Endodermal cell (in vitro differentiated cells): ENCODE measurements at regions not wholly inside any gene's neighbourhood (a gene's known extent, or its start where the extent isn't known, plus 50 kb on each side); places are given as distances from the start of the nearest gene placed in this dataset.
A peak's percentile ranks its signal among the peaks of the same experiment; 100 is the strongest.

Source experiments
- DNase-seq: peaks from one replicate; pipeline ENCODE4 v3.0.0-alpha.2; 2017
- H3K27ac ChIP-seq: 2 replicates; pipeline ENCODE4 v1.5.1; 2013; ENCODE audit warnings: mild to moderate bottlenecking, low read depth, low read length, moderate library complexity
- H3K27me3 ChIP-seq: 2 replicates; pipeline ENCODE4 v1.6.1; 2013; ENCODE audit warnings: mild to moderate bottlenecking, low read length, moderate library complexity; ENCODE audit not compliant: insufficient read depth, control insufficient read depth, poor library complexity, severe bottlenecking
- H3K36me3 ChIP-seq: 2 replicates; pipeline ENCODE4 v1.7.0; 2013; ENCODE audit warnings: mild to moderate bottlenecking, low read length, moderate library complexity; ENCODE audit not compliant: control insufficient read depth, insufficient read depth
- H3K4me1 ChIP-seq: one replicate; pipeline ENCODE4 v1.7.0; 2013; ENCODE audit warnings: low read length; ENCODE audit not compliant: control insufficient read depth, insufficient read depth
- H3K4me3 ChIP-seq: 2 replicates; pipeline ENCODE4 v1.5.1; 2013; ENCODE audit warnings: mild to moderate bottlenecking, low read length, moderate library complexity
- H3K9ac ChIP-seq: 2 replicates; pipeline ENCODE4 v1.6.1; 2013; ENCODE audit warnings: mild to moderate bottlenecking, low read length, moderate library complexity; ENCODE audit not compliant: poor library complexity, severe bottlenecking; ENCODE audit errors: extremely low read depth
- H3K9me3 ChIP-seq: 2 replicates; pipeline ENCODE4 v1.6.1; 2013; ENCODE audit warnings: mild to moderate bottlenecking, low read length, moderate library complexity; ENCODE audit not compliant: control insufficient read depth
- H3K27ac Mint-ChIP-seq: 2 replicates; pipeline ENCODE4 v1.8.0; 2020; ENCODE audit warnings: mixed read lengths
- H3K27me3 Mint-ChIP-seq: 2 replicates; pipeline ENCODE4 v1.8.0; 2021; ENCODE audit warnings: mild to moderate bottlenecking, mixed read lengths; ENCODE audit not compliant: insufficient read depth
- H3K36me3 Mint-ChIP-seq: 2 replicates; pipeline ENCODE4 v1.8.0; 2020; ENCODE audit warnings: low read depth, mixed read lengths
- H3K4me1 Mint-ChIP-seq: 2 replicates; pipeline ENCODE4 v1.8.0; 2020; ENCODE audit warnings: mixed read lengths
- H3K4me3 Mint-ChIP-seq: 2 replicates; pipeline ENCODE4 v1.8.0; 2020; ENCODE audit warnings: mild to moderate bottlenecking, moderate library complexity, mixed read lengths
- H3K9me3 Mint-ChIP-seq: 2 replicates; pipeline ENCODE4 v1.8.0; 2020; ENCODE audit warnings: mild to moderate bottlenecking, mixed read lengths
- CTCF ChIP-seq: fragments of 200-600 bp; sonication (generic); conservative IDR thresholded peaks from 2 replicates; pipeline ENCODE4 v1.5.0; 2021; ENCODE audit warnings: antibody characterized with exemption, mild to moderate bottlenecking
- WGBS, 2 experiments: methylation state at CpG; one replicate each; pipeline versions ENCODE4 v1.1.5 to v1.1.7; 2013; ENCODE audit warnings: missing lambda C conversion rate in 2 of 2, mixed read lengths in 1 of 2; ENCODE audit not compliant: insufficient coverage in 1 of 2, insufficient read length in 1 of 2; 5-methylcytosine and 5-hydroxymethylcytosine counted together

DNA sequence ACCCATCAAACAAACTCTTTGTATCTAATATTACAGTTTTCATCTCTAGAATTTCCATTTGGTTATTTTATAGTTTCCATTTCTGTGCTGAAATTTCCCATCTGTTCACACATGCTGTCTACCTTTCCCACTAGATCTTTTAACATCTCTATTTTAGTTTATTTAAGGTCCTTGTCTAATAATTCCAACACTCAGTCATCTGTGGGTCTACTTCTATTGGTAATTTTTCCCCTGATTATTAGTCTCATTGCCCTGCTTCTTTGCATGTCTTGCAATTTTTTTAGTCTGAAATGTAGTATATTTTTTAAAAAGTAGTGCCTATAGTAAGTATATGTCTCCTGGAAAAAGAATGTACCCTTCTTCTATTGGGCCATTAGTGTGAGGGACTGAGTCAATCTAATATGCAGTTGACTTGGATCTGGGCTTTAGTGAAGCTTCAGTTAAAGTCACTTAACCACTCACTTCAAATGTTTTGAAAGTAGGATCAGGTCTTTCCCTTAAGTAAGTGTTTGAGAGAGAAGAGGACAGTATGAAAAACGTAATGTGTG, 370.8 kb downstream of the SEC14L1 start:
- Mint-ChIP-seq H3K27ac (no peak overlapping the region), H3K4me1 (no peaks in the 10 kb centered on the region), H3K9me3 (peaks cover 16% of the 10 kb centered on the region), H3K4me3 (no peak overlapping the region), H3K36me3 (no peaks in the 10 kb centered on the region), H3K27me3 (peaks cover 15% of the 10 kb centered on the region)
- no peak for TF ChIP-seq CTCF
- WGBS, 2 experiments = 68% methylated on average over 1 of the region's 1 CpG; no CpG with 5 or more reads in 1 of the 2 experiments
- H3K27me3 ChIP-seq = no peaks in the 10 kb centered on the region
- H3K36me3 ChIP-seq = no peaks in the 10 kb centered on the region
- no peak for DNase-seq
- H3K27ac ChIP-seq = no peak overlapping the region
- H3K9ac ChIP-seq = no peak overlapping the region
- H3K4me1 ChIP-seq = no peaks in the 10 kb centered on the region
- no peak overlapping the region for H3K4me3 ChIP-seq
- peaks cover 7% of the 10 kb centered on the region for H3K9me3 ChIP-seq

GRCh38 chr17:77512062-77512946, 371.5 kb downstream of the SEC14L1 start:
- H3K4me3 Mint-ChIP-seq = no peak overlapping the region
- no peaks in the 10 kb centered on the region for H3K36me3 Mint-ChIP-seq
- peaks cover 14% of the 10 kb centered on the region for H3K27me3 Mint-ChIP-seq
- Histone ChIP-seq H3K9me3 (peaks cover 7% of the 10 kb centered on the region), H3K4me1 (no peaks in the 10 kb centered on the region), H3K4me3 (no peak overlapping the region), H3K36me3 (no peaks in the 10 kb centered on the region), H3K27me3 (no peaks in the 10 kb centered on the region), H3K27ac (no peak overlapping the region), H3K9ac (no peak overlapping the region)
- peak; percentile 14 for DNase-seq
- peaks cover 16% of the 10 kb centered on the region for H3K9me3 Mint-ChIP-seq
- H3K27ac Mint-ChIP-seq = no peak overlapping the region
- WGBS, 2 experiments = 83 to 87% methylated on average over 1 to 6 of the region's 6 CpGs
- no peaks in the 10 kb centered on the region for H3K4me1 Mint-ChIP-seq
- TF ChIP-seq CTCF = no peak

DNA sequence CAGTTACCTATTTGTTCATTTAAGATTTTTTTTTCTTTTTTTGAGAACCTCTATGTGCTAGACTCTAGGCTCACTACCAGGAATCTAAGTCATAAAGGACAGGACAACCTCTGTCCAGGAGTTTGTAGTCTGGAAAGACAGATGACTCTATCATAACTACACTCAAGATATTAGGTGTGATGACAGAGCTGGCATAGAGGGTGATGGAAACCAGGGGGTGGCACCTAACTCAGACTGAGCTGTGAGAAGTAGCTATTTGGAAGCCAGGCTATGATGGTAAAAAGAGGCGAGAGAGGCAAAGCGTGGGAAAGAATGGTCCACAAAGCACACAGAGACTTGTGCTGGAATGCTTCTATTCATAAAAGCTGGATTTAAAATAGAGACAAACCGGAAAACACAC, 372.3 kb downstream of the SEC14L1 start:
- DNase-seq = peak; percentile 5
- Histone ChIP-seq H3K36me3 (no peaks in the 10 kb centered on the region), H3K9ac (no peak overlapping the region), H3K4me1 (no peaks in the 10 kb centered on the region), H3K27me3 (no peaks in the 10 kb centered on the region), H3K4me3 (no peak overlapping the region), H3K9me3 (peaks cover 7% of the 10 kb centered on the region), H3K27ac (no peak overlapping the region)
- Mint-ChIP-seq H3K9me3 (peaks cover 16% of the 10 kb centered on the region), H3K27ac (no peak overlapping the region), H3K4me1 (no peaks in the 10 kb centered on the region), H3K27me3 (peaks cover 14% of the 10 kb centered on the region), H3K36me3 (no peaks in the 10 kb centered on the region), H3K4me3 (no peak overlapping the region)
- 94% methylated on average over 2 of the region's 3 CpGs for WGBS, 2 experiments
- TF ChIP-seq CTCF = no peak
